ENCODE measurements at regions not wholly inside any gene's neighbourhood (a gene's known extent, or its start where the extent isn't known, plus 50 kb on each side); places are given as distances from the start of the nearest gene placed in this dataset.

- H3K9ac ChIP-seq (ENCODE audit: control insufficient read depth, insufficient read depth, low read length), result no peak overlapping the region
- ATAC-seq, result no peak
- H3K4me3 ChIP-seq, result no peak overlapping the region
- H3K4me1 ChIP-seq (ENCODE audit: control insufficient read depth, insufficient read depth, low read length), result no peaks in the 10 kb centered on the region
- H3K27me3 ChIP-seq (replicated peaks in 1 of 2; ENCODE audit: control insufficient read depth in 2 of 2, insufficient read depth in 2 of 2, low read length in 1 of 2), result no peaks in the 10 kb centered on the region
- H3K27ac ChIP-seq (ENCODE audit: control insufficient read depth, insufficient read depth), result no peak overlapping the region
- H3K9me3 ChIP-seq (replicated peaks; ENCODE audit: control insufficient read depth, insufficient read depth, low read length), result no peaks in the 10 kb centered on the region
- ChIA-PET POLR2A (no interaction called here), CTCF (no interaction called here), RAD21 (ENCODE audit: unreplicated experiment) (no interaction called here), SMC1A (ENCODE audit: uncharacterized antibody, unreplicated experiment) (no interaction called here)
- no peaks in the 10 kb centered on the region for H3K36me3 ChIP-seq (ENCODE audit: control insufficient read depth in 2 of 2, insufficient read depth in 2 of 2, low read length in 1 of 2)
- TF ChIP-seq MAX (IDR thresholded peaks at IDR 0.05; ENCODE audit: low read depth, low read length) (no peak), SMC3 (IDR thresholded peaks at IDR 0.05; ENCODE audit: borderline replicate concordance, low read length) (no peak), ZNF592 (IDR thresholded peaks at IDR 0.05) (no peak), EP300 (IDR thresholded peaks at IDR 0.05; ENCODE audit: borderline replicate concordance in 1 of 2, control insufficient read depth in 1 of 2, low read depth in 2 of 2, low read length in 2 of 2) (no peak)
- 6% methylated on average over 1 of the region's 1 CpG for WGBS (ENCODE audit: insufficient coverage, insufficient replicate concordance, low lambda C conversion rate, missing lambda C conversion rate)
- H3K4me2 ChIP-seq (ENCODE audit: control insufficient read depth, insufficient read depth), result no peak overlapping the region
- no peak for FAIRE-seq
- no peaks in the 10 kb centered on the region for H4K20me1 ChIP-seq (ENCODE audit: control insufficient read depth, insufficient read depth)
- no TSS peak for BruUV-seq (replicated peaks)
- in situ Hi-C loops (cut with MboI) (no loop called here), intact Hi-C loops (cut with micrococcal nuclease; ENCODE audit: unreplicated experiment) (no loop called here)
- DNase-seq (ENCODE audit: low read depth, low spot score), result no peak
- H3K79me2 ChIP-seq (ENCODE audit: control insufficient read depth, insufficient read depth, low read length), result no peaks in the 10 kb centered on the region
- H2AFZ ChIP-seq (ENCODE audit: control insufficient read depth, low read depth, low read length), result no peak overlapping the region
These were observed 199.3 kb upstream of the FAT4 start for GRCh38 chr4:125115476-125115875.

Data from GM12878 (cell line).